ENCODE measurements at regions not wholly inside any gene's neighbourhood (a gene's known extent, or its start where the extent isn't known, plus 50 kb on each side); places are given as distances from the start of the nearest gene placed in this dataset.

- TF ChIP-seq SETDB1 (IDR thresholded peaks at IDR 0.05; ENCODE audit: low read length) (no peak), PCBP2 (IDR thresholded peaks at IDR 0.05; ENCODE audit: low read depth, low read length, poor library complexity, severe bottlenecking) (no peak), THRA (IDR thresholded peaks at IDR 0.05) (no peak), TEAD1 (CRISPR knock-in tag; IDR thresholded peaks at IDR 0.05) (no peak)
Observed at GRCh38 chr11:113531575-113532451, 56.6 kb upstream of the DRD2 start (continued).

DNA sequence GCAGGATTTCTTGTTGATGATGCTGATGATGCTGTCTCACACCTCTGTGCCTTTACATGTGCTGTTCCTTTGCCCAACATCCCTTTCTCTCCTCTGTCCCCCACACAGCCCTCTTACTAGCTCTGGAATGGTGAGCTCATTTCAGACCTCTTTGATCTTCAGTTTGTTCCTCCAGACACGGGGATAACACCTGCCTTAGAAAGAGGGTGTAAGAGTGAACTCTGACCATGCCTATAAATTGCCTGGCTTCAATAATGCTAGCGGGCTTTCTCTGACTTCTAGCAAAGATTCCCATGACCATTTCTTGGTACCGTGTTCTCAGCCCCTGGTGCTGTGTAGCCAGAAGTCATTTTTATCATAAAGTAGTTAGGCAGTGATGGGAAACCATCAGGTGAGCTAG, 55.9 kb upstream of the DRD2 start:
- Histone ChIP-seq H3K9me3 (replicated peaks; ENCODE audit: control insufficient read depth, insufficient read depth, low read depth, low read length) (no peaks in the 10 kb centered on the region), H4K20me1 (replicated peaks; ENCODE audit: control insufficient read depth, insufficient read depth, low read length) (no peaks in the 10 kb centered on the region), H3K4me2 (ENCODE audit: insufficient read depth, low read length) (no peak overlapping the region), H3K79me2 (ENCODE audit: control insufficient read depth, insufficient read depth, low read length) (no peaks in the 10 kb centered on the region), H3K27ac (ENCODE audit: extremely low read depth, low read depth, low read length) (no peak overlapping the region), H2AFZ (ENCODE audit: low read depth, low read length) (no peak overlapping the region), H3K9me1 (ENCODE audit: control insufficient read depth, insufficient read depth, low read length) (no peaks in the 10 kb centered on the region), H3K4me1 (replicated peaks in 1 of 2; ENCODE audit: control insufficient read depth in 2 of 2, insufficient read depth in 2 of 2, low read length in 2 of 2) (no peaks in the 10 kb centered on the region; a peak in 1 of 5 replicates), H3K36me3 (ENCODE audit: control insufficient read depth, insufficient read depth, low read length) (no peaks in the 10 kb centered on the region), H3K27me3 (ENCODE audit: control insufficient read depth in 2 of 2, insufficient read depth in 2 of 2, low read length in 2 of 2) (peaks cover 0 to 5% of the 10 kb centered on the region in 2 experiments; a peak in 3 of 5 replicates), H3K9ac (ENCODE audit: insufficient read depth in 1 of 2, low read depth in 2 of 2, low read length in 2 of 2) (no peak overlapping the region), H3K4me3 (no peak overlapping the region)
- ChIA-PET CTCF (ENCODE audit: low intra/inter-chr PET ratio) (no interaction called here), POLR2A (interaction anchor here (0.6 to 0.7 kb wide), 2 partner anchors 11 to 228 kb away, joined by 3 to 4 read pairs; no protein-coding TSS in a partner anchor)
- no TSS peak for BruUV-seq (replicated peaks)
- DNase-seq (ENCODE audit: extremely low read depth in 1 of 4, low spot score in 3 of 4) (no peak), ATAC-seq (no peak), FAIRE-seq (no peak)
- 0% methylated on average over 3 of the region's 3 CpGs for WGBS (ENCODE audit: insufficient coverage, low coverage, missing lambda C conversion rate)
- intact Hi-C loops (cut with micrococcal nuclease), result loop anchor here (5.0 kb wide), 1 partner anchor 201 kb away; no protein-coding TSS in a partner anchor
- in situ Hi-C loops (cut with MboI), result loop anchor here (25.0 kb wide), 1 partner anchor 219 kb away; the partner anchor contains the start of gene TTC12
- TF ChIP-seq FOXP1 (CRISPR knock-in tag; IDR thresholded peaks at IDR 0.05) (no peak), NFE2 (IDR thresholded peaks at IDR 0.05; ENCODE audit: low read depth) (no peak), ATF1 (CRISPR knock-in tag; IDR thresholded peaks at IDR 0.05) (no peak), ATF1 (tag; IDR thresholded peaks at IDR 0.05) (no peak), PRPF4 (IDR thresholded peaks at IDR 0.05; ENCODE audit: insufficient read depth, low read depth, low read length, poor library complexity, severe bottlenecking) (no peak), MCM7 (IDR thresholded peaks at IDR 0.05) (no peak), ZNF197 (CRISPR knock-in tag; IDR thresholded peaks at IDR 0.05; ENCODE audit: low read depth) (no peak), MEF2D (tag; conservative IDR thresholded peaks at IDR 0.05; ENCODE audit: low read depth) (no peak), ZNF224 (CRISPR knock-in tag; IDR thresholded peaks at IDR 0.05) (no peak), CBFB (CRISPR knock-in tag; IDR thresholded peaks at IDR 0.05) (no peak), ZKSCAN1 (IDR thresholded peaks at IDR 0.05; ENCODE audit: low read depth, low read length) (no peak), E2F5 (CRISPR knock-in tag; IDR thresholded peaks at IDR 0.05) (no peak)
- TF ChIP-seq, protein P1, sequence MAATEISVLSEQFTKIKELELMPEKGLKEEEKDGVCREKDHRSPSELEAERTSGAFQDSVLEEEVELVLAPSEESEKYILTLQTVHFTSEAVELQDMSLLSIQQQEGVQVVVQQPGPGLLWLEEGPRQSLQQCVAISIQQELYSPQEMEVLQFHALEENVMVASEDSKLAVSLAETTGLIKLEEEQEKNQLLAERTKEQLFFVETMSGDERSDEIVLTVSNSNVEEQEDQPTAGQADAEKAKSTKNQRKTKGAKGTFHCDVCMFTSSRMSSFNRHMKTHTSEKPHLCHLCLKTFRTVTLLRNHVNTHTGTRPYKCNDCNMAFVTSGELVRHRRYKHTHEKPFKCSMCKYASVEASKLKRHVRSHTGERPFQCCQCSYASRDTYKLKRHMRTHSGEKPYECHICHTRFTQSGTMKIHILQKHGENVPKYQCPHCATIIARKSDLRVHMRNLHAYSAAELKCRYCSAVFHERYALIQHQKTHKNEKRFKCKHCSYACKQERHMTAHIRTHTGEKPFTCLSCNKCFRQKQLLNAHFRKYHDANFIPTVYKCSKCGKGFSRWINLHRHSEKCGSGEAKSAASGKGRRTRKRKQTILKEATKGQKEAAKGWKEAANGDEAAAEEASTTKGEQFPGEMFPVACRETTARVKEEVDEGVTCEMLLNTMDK (IDR thresholded peaks at IDR 0.05; ENCODE audit: borderline replicate concordance, insufficient read depth, low read depth, low read length, poor library complexity, severe bottlenecking), result no peak

Measured in K562 (cell line).